CD4-positive, alpha-beta T cell (primary cell): ENCODE measurements at regions not wholly inside any gene's neighbourhood (a gene's known extent, or its start where the extent isn't known, plus 50 kb on each side); places are given as distances from the start of the nearest gene placed in this dataset.

ENCODE experiments used
- ATAC-seq: fragments of 200-7000 bp; cut with Tn5 transposase; one replicate; pipeline ENCODE4 v1.10.0; 2022; ENCODE audit warnings: mild to moderate bottlenecking; ENCODE audit not compliant: poor library complexity
- CTCF ChIA-PET: fragments of 350-600 bp; sonication (Branson Sonifier 250); formaldehyde crosslinking; loops from one replicate; lab custom pipeline; 2021; ENCODE audit warnings: antibody characterized with exemption, inconsistent platforms; lab: Charles Lee
- POLR2A ChIA-PET: fragments of 350-600 bp; sonication (Branson Sonifier 250); formaldehyde crosslinking; loops from one replicate; lab custom pipeline; 2021; ENCODE audit warnings: antibody characterized with exemption, inconsistent platforms; lab: Charles Lee
- DNase-seq, 14 experiments: peaks; one replicate each; pipeline ENCODE4 v3.0.0-alpha.2; 2013 to 2020; ENCODE audit warnings: mixed read lengths in 2 of 14
- H3K27ac ChIP-seq, 2 donors: one replicate each; pipeline versions ENCODE4 v1.5.1 to v1.7.0; 2013; ENCODE audit warnings: low read length in 2 of 2, low read depth in 1 of 2, mild to moderate bottlenecking in 1 of 2
- H3K27me3 ChIP-seq, 2 experiments: 1 replicate in 1 of 2; 2 replicates in 1 of 2; pipeline versions ENCODE4 v1.6.1 to v1.7.0; 2013; ENCODE audit warnings: low read length in 2 of 2, control low read depth in 1 of 2, mild to moderate bottlenecking in 1 of 2, moderate library complexity in 1 of 2; ENCODE audit not compliant: insufficient read depth in 2 of 2, control insufficient read depth in 1 of 2
- H3K36me3 ChIP-seq: one replicate; pipeline ENCODE4 v1.6.1; 2013; ENCODE audit warnings: low read length, control low read depth; ENCODE audit not compliant: insufficient read depth
- H3K4me1 ChIP-seq: one replicate; pipeline ENCODE4 v1.6.1; 2013; ENCODE audit warnings: low read length, control low read depth; ENCODE audit not compliant: insufficient read depth
- H3K4me3 ChIP-seq: one replicate; pipeline ENCODE4 v1.5.1; 2013; ENCODE audit warnings: mild to moderate bottlenecking, low read length, moderate library complexity
- H3K9me3 ChIP-seq, 2 experiments: 1 replicate in 1 of 2; 2 replicates in 1 of 2; pipeline versions ENCODE4 v1.6.1 to v1.7.0; 2013; ENCODE audit warnings: low read length in 2 of 2, mild to moderate bottlenecking in 2 of 2, control low read depth in 1 of 2, moderate library complexity in 1 of 2; ENCODE audit not compliant: control insufficient read depth in 1 of 2, insufficient read depth in 1 of 2
- H3K27ac Mint-ChIP-seq: one replicate; pipeline ENCODE4 v1.8.0; 2020; ENCODE audit warnings: mixed read lengths
- H3K27me3 Mint-ChIP-seq: one replicate; pipeline ENCODE4 v1.8.0; 2021; ENCODE audit warnings: mixed read lengths
- H3K36me3 Mint-ChIP-seq: one replicate; pipeline ENCODE4 v1.8.0; 2021; ENCODE audit warnings: low read depth, mixed read lengths
- H3K4me1 Mint-ChIP-seq: one replicate; pipeline ENCODE4 v1.8.0; 2021; ENCODE audit warnings: low read depth, mixed read lengths
- H3K4me3 Mint-ChIP-seq: one replicate; pipeline ENCODE4 v1.8.0; 2020; ENCODE audit warnings: mild to moderate bottlenecking, mixed read lengths
- H3K9me3 Mint-ChIP-seq: one replicate; pipeline ENCODE4 v1.8.0; 2020; ENCODE audit warnings: mixed read lengths
- intact Hi-C, 2 experiments: fragments of 100-400 bp; cut with DNase I in 1 of 2; cut with micrococcal nuclease in 1 of 2; formaldehyde crosslinking; loops; one replicate each; pipeline versions ENCODE4 v1.15.1 to v1.9.0; 2023 to 2025; cut with DNase I, micrococcal nuclease
- TF ChIP-seq, protein P1 (sequence below): fragments of 200-600 bp; IDR thresholded peaks from one replicate; pipeline ENCODE4 v1.8.0; 2022; ENCODE audit warnings: antibody characterized with exemption, mild to moderate bottlenecking

DNA sequence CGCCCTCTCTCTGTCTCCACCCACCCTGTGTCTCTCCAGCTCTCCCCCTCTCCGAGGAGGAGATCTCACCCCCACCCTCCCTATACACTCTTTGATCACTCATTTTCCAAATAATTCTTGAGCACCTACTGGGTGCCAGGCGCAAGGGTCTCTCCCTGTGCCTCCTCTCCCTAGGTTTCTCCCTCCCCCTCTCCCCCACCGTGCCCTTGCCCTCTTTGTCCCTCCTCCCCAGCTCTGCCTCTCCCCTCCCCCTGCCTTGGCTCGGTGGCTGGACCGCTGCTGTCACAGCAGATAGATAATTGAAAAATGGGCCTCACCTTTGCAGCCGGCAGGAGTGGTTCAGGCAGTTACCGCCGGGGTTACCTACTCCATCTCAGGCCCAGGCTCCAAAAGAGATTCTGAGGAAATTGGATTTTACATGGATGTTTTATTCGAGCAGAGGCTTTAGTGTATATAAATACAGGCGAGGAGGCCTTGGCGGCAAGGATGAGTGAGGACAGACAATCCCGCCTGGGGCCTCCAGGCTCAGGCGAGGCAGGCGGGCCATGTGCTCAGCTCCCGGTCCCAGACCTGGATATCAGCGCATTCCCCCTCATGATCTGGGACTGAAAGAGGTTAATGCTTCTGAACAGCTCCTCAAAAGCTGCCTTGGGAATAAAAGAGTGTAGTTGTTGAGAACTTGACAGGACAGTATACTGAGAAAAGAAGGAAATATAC is 60.8 kb upstream of the BTRC start:
- H3K4me3 ChIP-seq: peak overlapping the region; percentile 32
- no peak overlapping the region for H3K4me3 Mint-ChIP-seq
- intact Hi-C loops: no loop called here

DNA sequence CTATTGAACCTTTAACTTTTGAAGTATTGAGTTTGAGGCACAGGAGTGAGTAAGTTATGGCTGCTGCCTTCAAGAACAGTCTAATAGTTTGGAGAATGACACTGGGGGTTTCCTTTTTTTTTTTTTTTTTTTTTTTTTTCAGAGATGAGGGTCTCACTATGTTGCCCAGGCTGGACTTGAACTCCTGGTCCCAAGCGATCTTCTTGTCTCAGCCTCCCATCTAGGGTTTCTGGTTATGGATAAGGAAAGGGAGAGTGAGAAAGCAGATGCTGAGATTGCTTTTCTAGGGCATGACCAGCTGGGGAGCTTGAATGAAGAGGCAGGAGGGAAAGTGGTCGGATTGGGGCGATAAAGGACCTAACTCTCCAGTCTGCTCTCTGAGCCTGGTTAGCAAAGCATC is 59.9 kb upstream of the BTRC start:
- TF ChIP-seq, protein P1, sequence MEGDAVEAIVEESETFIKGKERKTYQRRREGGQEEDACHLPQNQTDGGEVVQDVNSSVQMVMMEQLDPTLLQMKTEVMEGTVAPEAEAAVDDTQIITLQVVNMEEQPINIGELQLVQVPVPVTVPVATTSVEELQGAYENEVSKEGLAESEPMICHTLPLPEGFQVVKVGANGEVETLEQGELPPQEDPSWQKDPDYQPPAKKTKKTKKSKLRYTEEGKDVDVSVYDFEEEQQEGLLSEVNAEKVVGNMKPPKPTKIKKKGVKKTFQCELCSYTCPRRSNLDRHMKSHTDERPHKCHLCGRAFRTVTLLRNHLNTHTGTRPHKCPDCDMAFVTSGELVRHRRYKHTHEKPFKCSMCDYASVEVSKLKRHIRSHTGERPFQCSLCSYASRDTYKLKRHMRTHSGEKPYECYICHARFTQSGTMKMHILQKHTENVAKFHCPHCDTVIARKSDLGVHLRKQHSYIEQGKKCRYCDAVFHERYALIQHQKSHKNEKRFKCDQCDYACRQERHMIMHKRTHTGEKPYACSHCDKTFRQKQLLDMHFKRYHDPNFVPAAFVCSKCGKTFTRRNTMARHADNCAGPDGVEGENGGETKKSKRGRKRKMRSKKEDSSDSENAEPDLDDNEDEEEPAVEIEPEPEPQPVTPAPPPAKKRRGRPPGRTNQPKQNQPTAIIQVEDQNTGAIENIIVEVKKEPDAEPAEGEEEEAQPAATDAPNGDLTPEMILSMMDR: no peak
- intact Hi-C loops: no loop called here
- CTCF ChIA-PET: no interaction called here
- Mint-ChIP-seq H3K4me3 (no peak overlapping the region), H3K4me1 (no peaks in the 10 kb centered on the region), H3K27ac (no peak overlapping the region), H3K36me3 (no peaks in the 10 kb centered on the region), H3K9me3 (no peaks in the 10 kb centered on the region), H3K27me3 (peaks cover 86% of the 10 kb centered on the region)
- peaks cover 0 to 11% of the 10 kb centered on the region in 2 experiments for H3K9me3 ChIP-seq
- H3K27ac ChIP-seq: no peak overlapping the region
- no peak overlapping the region for H3K4me3 ChIP-seq
- peaks cover 26% of the 10 kb centered on the region for H3K4me1 ChIP-seq
- peaks cover 51 to 68% of the 10 kb centered on the region in 2 experiments for H3K27me3 ChIP-seq
- ATAC-seq: no peak
- H3K36me3 ChIP-seq: no peaks in the 10 kb centered on the region
- POLR2A ChIA-PET: no interaction called here
- no peak for DNase-seq

More for the DNA sequence above, 60.8 kb upstream of the BTRC start:
- no peak for DNase-seq
- peaks cover 26% of the 10 kb centered on the region for H3K4me1 ChIP-seq
- Mint-ChIP-seq H3K4me1 (no peaks in the 10 kb centered on the region), H3K36me3 (no peaks in the 10 kb centered on the region), H3K27ac (no peak overlapping the region), H3K27me3 (peaks cover 87% of the 10 kb centered on the region), H3K9me3 (no peaks in the 10 kb centered on the region)
- no peak overlapping the region for H3K27ac ChIP-seq
- H3K36me3 ChIP-seq: no peaks in the 10 kb centered on the region
- H3K27me3 ChIP-seq: peaks cover 55 to 71% of the 10 kb centered on the region in 2 experiments
- ChIA-PET POLR2A (no interaction called here), CTCF (interaction anchor here (1.6 to 1.8 kb wide), 2 partner anchors 21 to 79 kb away, joined by 4 to 16 read pairs; no protein-coding TSS in a partner anchor)
- TF ChIP-seq, protein P1: no peak
- H3K9me3 ChIP-seq: peaks cover 0 to 11% of the 10 kb centered on the region in 2 experiments
- peak; percentile 18 for ATAC-seq

DNA sequence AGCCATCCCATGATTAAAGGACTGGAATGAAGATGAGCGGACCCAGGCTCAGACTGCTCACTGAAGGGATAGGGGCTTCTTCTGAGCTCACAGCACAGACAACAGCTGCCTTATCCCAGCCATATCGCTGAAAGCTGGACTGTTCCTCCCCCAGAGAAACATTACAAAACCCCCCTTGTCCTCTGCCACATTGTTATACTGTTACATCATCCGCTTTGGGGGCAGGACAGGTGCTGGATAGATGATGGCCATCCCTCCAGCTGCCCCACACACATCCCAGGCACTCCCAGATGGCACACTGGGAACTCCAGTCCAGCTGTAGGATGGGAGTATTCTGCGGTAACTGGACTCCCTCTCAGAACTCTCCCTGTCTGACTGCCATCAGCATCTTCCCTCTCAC is 58.7 kb upstream of the BTRC start:
- Histone ChIP-seq H3K4me3 (no peak overlapping the region), H3K9me3 (peaks cover 0 to 11% of the 10 kb centered on the region in 2 experiments), H3K4me1 (peaks cover 26% of the 10 kb centered on the region), H3K27me3 (peaks cover 47 to 62% of the 10 kb centered on the region in 2 experiments), H3K36me3 (no peaks in the 10 kb centered on the region), H3K27ac (no peak overlapping the region)
- no peak overlapping the region for H3K27ac Mint-ChIP-seq
- H3K4me1 Mint-ChIP-seq: no peaks in the 10 kb centered on the region
- H3K4me3 Mint-ChIP-seq: no peak overlapping the region
- H3K9me3 Mint-ChIP-seq: no peaks in the 10 kb centered on the region
- CTCF ChIA-PET: no interaction called here
- POLR2A ChIA-PET: no interaction called here
- no peak for DNase-seq
- intact Hi-C loops: no loop called here
- no peaks in the 10 kb centered on the region for H3K36me3 Mint-ChIP-seq
- peaks cover 81% of the 10 kb centered on the region for H3K27me3 Mint-ChIP-seq
- TF ChIP-seq, protein P1: no peak
- ATAC-seq: no peak
